ENCODE measurements at regions not wholly inside any gene's neighbourhood (a gene's known extent, or its start where the extent isn't known, plus 50 kb on each side); places are given as distances from the start of the nearest gene placed in this dataset.

DNA sequence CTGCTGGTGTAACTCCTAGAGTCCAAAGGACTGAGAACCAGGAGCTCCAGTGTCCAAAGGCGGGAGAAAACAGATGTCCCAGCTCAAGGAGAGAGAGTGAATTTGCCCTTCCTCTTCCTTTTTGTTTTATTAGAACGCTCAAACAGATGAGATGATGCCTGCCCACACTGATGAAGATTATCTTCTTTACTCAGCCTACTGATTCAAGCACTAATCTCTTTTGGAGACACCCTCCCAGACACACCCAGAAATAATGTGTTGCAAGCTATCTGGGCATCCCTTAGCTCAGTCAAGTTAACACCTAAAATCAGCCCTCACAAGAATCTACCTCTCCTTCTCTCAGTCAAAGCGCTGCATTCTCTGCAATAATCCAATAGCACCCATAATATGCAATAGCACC is 78.2 kb upstream of the BCL2L14 start:
- TF ChIP-seq, protein P1, sequence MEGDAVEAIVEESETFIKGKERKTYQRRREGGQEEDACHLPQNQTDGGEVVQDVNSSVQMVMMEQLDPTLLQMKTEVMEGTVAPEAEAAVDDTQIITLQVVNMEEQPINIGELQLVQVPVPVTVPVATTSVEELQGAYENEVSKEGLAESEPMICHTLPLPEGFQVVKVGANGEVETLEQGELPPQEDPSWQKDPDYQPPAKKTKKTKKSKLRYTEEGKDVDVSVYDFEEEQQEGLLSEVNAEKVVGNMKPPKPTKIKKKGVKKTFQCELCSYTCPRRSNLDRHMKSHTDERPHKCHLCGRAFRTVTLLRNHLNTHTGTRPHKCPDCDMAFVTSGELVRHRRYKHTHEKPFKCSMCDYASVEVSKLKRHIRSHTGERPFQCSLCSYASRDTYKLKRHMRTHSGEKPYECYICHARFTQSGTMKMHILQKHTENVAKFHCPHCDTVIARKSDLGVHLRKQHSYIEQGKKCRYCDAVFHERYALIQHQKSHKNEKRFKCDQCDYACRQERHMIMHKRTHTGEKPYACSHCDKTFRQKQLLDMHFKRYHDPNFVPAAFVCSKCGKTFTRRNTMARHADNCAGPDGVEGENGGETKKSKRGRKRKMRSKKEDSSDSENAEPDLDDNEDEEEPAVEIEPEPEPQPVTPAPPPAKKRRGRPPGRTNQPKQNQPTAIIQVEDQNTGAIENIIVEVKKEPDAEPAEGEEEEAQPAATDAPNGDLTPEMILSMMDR (IDR thresholded peaks at IDR 0.05 in 8 of 11, conservative IDR thresholded peaks at IDR 0.05 in 3 of 11), result no peak
- TF ChIP-seq POLR2AphosphoS5 (IDR thresholded peaks at IDR 0.05), result no peak

All from spleen (tissue), 7 donors.